Gastroesophageal sphincter (tissue), 3 donors: ENCODE measurements at regions not wholly inside any gene's neighbourhood (a gene's known extent, or its start where the extent isn't known, plus 50 kb on each side); places are given as distances from the start of the nearest gene placed in this dataset.

Experiments used
- CTCF ChIP-seq, 4 experiments: fragments of 200-600 bp in 2 of 4; fragments of 450-650 bp in 2 of 4; sonication (generic) in 1 of 4; IDR thresholded peaks; one replicate each; pipeline ENCODE4 v1.5.1; 2017 to 2019; ENCODE audit warnings: antibody characterized with exemption in 4 of 4, mild to moderate bottlenecking in 2 of 4, moderate library complexity in 2 of 4
- EP300 ChIP-seq: sonication (generic); formaldehyde crosslinking; IDR thresholded peaks from one replicate; pipeline ENCODE4 v1.6.1; 2017; ENCODE audit warnings: antibody characterized with exemption, mild to moderate bottlenecking
- POLR2A ChIP-seq, 2 donors: fragments of 450-650 bp; IDR thresholded peaks; one replicate each; pipeline ENCODE4 v1.6.1; 2017; ENCODE audit warnings: antibody characterized with exemption in 2 of 2, mild to moderate bottlenecking in 2 of 2, moderate library complexity in 1 of 2

DNA sequence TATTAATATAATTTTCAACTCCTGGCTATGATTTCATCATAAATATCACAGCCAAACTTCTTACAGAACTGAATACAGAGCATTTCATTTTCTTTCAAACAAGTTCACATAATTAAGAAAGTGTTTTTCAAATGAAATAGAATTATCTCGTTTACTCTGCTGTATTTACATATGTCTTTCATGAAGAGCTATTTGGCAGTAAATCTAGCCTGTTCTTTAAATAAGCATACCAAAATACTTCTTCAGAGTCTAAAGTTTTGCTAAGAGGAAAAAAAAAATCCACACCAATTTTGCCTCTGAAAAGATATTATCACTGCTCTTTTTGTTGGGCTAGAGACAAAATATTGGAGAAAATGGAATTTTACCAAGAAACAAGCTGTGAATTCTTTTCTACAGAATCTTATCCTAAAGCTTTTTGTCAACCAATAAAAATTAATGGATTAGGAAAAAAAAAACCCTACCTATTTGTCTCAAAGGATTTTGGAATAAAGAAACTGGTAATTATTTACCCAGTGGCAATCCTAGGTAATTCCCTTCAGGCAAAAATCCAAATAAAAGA is 287.9 kb upstream of the NR3C2 start:
- TF ChIP-seq CTCF (IDR thresholded peaks at IDR 0.05) (no peak), EP300 (no peak), POLR2A (IDR thresholded peaks at IDR 0.05) (no peak)
